Astrocyte (in vitro differentiated cells and primary cell): ENCODE measurements at regions not wholly inside any gene's neighbourhood (a gene's known extent, or its start where the extent isn't known, plus 50 kb on each side); places are given as distances from the start of the nearest gene placed in this dataset.

ENCODE experiments used
- EZH2 ChIP-seq: IDR thresholded peaks from 2 replicates; pipeline ENCODE4 v1.6.1; 2012; ENCODE audit warnings: mild to moderate bottlenecking, low read length, inconsistent platforms; ENCODE audit not compliant: insufficient read depth
- TF ChIP-seq, protein P1 (sequence below): IDR thresholded peaks from 2 replicates; pipeline ENCODE4 v1.5.1; 2011; ENCODE audit warnings: low read depth, mild to moderate bottlenecking, inconsistent platforms, low read length, moderate library complexity; ENCODE audit not compliant: insufficient read depth

DNA sequence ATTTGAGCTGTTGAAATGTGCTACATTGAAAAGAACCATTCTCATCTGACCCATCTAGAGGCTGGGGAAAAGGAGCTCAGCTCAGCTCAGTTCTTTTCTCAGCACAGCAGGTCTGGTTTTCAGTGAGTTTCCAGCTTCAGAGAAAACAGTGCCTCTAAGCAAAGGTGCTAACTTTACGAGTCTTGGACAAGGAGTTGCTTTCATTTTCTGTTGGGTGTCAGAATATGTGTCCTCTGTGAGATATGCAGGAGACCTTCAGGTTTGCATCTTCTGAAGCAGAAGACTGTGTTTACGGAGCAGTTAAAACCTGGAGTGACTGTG, 321.3 kb upstream of the USP24 start:
- TF ChIP-seq, protein P1, sequence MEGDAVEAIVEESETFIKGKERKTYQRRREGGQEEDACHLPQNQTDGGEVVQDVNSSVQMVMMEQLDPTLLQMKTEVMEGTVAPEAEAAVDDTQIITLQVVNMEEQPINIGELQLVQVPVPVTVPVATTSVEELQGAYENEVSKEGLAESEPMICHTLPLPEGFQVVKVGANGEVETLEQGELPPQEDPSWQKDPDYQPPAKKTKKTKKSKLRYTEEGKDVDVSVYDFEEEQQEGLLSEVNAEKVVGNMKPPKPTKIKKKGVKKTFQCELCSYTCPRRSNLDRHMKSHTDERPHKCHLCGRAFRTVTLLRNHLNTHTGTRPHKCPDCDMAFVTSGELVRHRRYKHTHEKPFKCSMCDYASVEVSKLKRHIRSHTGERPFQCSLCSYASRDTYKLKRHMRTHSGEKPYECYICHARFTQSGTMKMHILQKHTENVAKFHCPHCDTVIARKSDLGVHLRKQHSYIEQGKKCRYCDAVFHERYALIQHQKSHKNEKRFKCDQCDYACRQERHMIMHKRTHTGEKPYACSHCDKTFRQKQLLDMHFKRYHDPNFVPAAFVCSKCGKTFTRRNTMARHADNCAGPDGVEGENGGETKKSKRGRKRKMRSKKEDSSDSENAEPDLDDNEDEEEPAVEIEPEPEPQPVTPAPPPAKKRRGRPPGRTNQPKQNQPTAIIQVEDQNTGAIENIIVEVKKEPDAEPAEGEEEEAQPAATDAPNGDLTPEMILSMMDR, result no peak
- TF ChIP-seq EZH2, result no peak
